ENCODE measurements at regions not wholly inside any gene's neighbourhood (a gene's known extent, or its start where the extent isn't known, plus 50 kb on each side); places are given as distances from the start of the nearest gene placed in this dataset.

- ATAC-seq (ENCODE audit: low FRiP score) (peak; percentile 55), DNase-seq (ENCODE audit: low spot score) (no peak)
- TF ChIP-seq, protein P1, sequence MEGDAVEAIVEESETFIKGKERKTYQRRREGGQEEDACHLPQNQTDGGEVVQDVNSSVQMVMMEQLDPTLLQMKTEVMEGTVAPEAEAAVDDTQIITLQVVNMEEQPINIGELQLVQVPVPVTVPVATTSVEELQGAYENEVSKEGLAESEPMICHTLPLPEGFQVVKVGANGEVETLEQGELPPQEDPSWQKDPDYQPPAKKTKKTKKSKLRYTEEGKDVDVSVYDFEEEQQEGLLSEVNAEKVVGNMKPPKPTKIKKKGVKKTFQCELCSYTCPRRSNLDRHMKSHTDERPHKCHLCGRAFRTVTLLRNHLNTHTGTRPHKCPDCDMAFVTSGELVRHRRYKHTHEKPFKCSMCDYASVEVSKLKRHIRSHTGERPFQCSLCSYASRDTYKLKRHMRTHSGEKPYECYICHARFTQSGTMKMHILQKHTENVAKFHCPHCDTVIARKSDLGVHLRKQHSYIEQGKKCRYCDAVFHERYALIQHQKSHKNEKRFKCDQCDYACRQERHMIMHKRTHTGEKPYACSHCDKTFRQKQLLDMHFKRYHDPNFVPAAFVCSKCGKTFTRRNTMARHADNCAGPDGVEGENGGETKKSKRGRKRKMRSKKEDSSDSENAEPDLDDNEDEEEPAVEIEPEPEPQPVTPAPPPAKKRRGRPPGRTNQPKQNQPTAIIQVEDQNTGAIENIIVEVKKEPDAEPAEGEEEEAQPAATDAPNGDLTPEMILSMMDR (IDR thresholded peaks at IDR 0.05): no peak
Observed at GRCh38 chr6:14799928-14800327, 445.9 kb upstream of the JARID2 start.

DNA sequence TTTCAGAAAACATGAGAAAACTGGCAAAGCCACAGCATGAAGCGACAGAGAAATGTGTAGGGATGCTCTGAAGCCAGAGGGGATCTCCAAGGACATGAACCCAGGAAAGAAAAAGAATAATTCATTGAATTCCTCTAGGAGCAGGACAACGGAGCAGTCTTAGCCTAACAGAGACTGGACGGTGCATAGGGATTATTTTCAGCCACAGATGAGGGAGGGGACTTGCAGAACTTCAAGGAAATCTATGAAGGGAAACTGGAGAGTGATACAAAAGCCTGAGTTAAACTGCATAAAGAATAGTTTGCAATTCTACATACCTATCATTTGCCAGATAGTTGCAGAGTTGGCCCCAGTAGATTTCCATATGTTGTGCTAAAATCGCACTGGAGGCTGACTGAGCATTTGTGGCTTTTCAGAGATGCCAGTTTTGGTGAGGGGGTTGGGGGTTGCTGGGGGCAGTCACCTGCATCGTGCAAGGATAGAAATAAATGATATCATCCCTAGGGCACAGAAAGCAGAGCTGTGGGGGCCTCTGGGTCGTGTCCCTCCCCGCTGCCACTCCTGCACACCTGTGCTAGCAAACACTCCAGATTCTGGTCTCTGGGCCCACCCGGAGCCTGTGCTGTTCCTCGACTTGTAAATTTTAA lies 443.2 kb upstream of the JARID2 start:
- TF ChIP-seq, protein P1 (IDR thresholded peaks at IDR 0.05): no peak
- no peak for ATAC-seq (ENCODE audit: low FRiP score)

DNA sequence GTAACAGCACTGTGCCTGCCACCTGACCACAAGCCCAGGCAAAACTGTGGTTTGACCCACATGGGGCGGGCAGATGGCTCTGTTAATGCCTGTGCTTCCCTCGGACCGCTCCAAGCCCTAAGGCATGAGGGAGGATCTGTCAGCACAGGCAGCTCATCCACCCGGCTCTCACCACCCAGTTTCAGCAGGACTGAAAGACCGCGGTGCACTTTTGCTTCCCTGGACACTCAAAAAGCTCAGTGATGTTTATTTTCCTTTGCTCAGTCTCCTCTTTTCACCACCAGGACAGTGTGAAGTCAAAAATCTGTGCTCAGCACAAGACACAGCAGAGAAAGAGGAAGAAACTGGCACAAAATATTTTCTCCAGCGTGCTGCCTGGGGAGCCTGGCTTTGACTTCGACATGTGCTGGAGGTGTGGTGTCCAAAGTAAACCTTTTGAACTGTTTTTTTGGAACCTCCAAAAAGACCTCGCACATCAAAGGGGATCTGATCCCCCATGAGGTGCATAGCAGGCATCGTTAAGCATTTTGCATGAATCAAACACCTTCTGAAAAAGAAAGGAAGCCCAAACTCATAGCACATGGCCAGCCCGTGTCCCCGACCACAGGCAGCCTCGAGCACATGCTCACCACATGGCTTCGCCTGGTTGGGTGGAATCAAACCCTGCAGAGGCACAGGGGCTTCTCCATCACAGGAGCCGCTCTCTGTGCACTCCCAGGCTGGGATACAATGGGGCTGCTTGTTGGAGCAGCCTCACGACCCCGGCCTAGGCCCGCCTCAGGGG lies 441.7 kb upstream of the JARID2 start:
- ATAC-seq (ENCODE audit: low FRiP score) (no peak), DNase-seq (ENCODE audit: low spot score) (no peak)
- TF ChIP-seq, protein P1 (IDR thresholded peaks at IDR 0.05): no peak

More for the DNA sequence above, 443.2 kb upstream of the JARID2 start:
- no peak for DNase-seq (ENCODE audit: low spot score)

DNA sequence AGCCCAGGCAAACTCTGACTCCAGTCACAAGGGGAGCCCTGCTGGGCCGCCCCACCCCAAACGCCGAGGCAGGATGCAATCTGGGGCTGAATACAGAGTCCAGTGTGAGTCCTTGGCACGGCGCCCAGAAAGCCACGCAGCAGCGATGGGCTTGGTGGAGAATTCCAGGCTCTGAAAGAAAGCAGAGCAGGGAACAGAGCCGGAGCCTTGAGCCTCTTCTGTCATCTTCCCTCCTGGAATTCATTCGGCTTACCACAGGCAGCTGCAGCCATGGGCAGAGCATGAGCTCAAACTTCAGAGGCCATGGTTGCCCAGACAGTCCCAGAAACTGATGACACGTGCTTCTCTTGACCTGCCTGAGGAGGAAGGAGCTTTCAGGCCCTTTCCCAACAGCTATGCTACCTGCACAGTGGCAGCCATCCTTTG lies 441.1 kb upstream of the JARID2 start:
- DNase-seq (ENCODE audit: low spot score) (peak; percentile 75), ATAC-seq (ENCODE audit: low FRiP score) (peak; percentile 48)
- TF ChIP-seq, protein P1 (IDR thresholded peaks at IDR 0.05): no peak

DNA sequence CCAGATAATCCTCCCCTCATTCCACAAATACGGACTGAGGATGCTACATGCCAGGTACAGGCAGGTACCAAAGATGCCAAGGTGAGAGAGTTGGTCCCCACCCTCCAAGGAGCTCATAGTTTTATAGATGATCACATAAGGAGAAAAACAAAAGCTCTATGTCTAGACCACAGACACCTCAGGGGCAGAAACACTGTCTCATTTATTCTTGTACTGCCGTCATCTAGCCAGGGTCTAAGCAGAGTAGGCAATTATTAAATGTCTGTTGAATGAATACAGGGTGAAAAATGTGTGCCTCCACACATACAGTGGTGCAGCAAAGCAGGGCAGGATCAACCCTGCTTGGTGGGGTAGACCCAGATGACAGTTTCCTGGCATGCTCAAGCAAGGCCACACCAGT lies 439.8 kb upstream of the JARID2 start:
- TF ChIP-seq, protein P1 (IDR thresholded peaks at IDR 0.05): no peak
- DNase-seq (ENCODE audit: low spot score) (no peak), ATAC-seq (ENCODE audit: low FRiP score) (no peak)

- DNase-seq (ENCODE audit: low spot score): no peak
- no peak for ATAC-seq (ENCODE audit: low FRiP score)
Observed at GRCh38 chr6:14807130-14807529, 438.7 kb upstream of the JARID2 start.

More at GRCh38 chr6:14807130-14807529, 438.7 kb upstream of the JARID2 start:
- TF ChIP-seq, protein P1 (IDR thresholded peaks at IDR 0.05): no peak

Measured in omental fat pad (tissue), 3 donors.